ENCODE measurements at regions not wholly inside any gene's neighbourhood (a gene's known extent, or its start where the extent isn't known, plus 50 kb on each side); places are given as distances from the start of the nearest gene placed in this dataset.

- H3K27ac Mint-ChIP-seq (ENCODE audit: unreplicated experiment) = peak overlapping the region; percentile 13
- CTCF ChIA-PET = no interaction called here
- intact Hi-C loops (cut with micrococcal nuclease; ENCODE audit: unreplicated experiment) = no loop called here
- DNase-seq = no peak
- no peaks in the 10 kb centered on the region for H3K36me3 Mint-ChIP-seq (ENCODE audit: insufficient read depth, unreplicated experiment)
- TF ChIP-seq, protein P1, sequence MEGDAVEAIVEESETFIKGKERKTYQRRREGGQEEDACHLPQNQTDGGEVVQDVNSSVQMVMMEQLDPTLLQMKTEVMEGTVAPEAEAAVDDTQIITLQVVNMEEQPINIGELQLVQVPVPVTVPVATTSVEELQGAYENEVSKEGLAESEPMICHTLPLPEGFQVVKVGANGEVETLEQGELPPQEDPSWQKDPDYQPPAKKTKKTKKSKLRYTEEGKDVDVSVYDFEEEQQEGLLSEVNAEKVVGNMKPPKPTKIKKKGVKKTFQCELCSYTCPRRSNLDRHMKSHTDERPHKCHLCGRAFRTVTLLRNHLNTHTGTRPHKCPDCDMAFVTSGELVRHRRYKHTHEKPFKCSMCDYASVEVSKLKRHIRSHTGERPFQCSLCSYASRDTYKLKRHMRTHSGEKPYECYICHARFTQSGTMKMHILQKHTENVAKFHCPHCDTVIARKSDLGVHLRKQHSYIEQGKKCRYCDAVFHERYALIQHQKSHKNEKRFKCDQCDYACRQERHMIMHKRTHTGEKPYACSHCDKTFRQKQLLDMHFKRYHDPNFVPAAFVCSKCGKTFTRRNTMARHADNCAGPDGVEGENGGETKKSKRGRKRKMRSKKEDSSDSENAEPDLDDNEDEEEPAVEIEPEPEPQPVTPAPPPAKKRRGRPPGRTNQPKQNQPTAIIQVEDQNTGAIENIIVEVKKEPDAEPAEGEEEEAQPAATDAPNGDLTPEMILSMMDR (IDR thresholded peaks at IDR 0.05; ENCODE audit: unreplicated experiment) = no peak
- H3K9me3 Mint-ChIP-seq (ENCODE audit: low read depth, unreplicated experiment) = no peaks in the 10 kb centered on the region
- no TSS peak for BruUV-seq (replicated peaks)
- peaks cover 47% of the 10 kb centered on the region for H3K4me1 Mint-ChIP-seq (ENCODE audit: low read depth, unreplicated experiment)
- no peaks in the 10 kb centered on the region for H3K27me3 Mint-ChIP-seq (ENCODE audit: unreplicated experiment)
- H3K4me3 Mint-ChIP-seq (ENCODE audit: low read depth, unreplicated experiment) = no peak overlapping the region
Measured at GRCh38 chr2:189367343-189367742, 73.9 kb upstream of the WDR75 start.

DNA sequence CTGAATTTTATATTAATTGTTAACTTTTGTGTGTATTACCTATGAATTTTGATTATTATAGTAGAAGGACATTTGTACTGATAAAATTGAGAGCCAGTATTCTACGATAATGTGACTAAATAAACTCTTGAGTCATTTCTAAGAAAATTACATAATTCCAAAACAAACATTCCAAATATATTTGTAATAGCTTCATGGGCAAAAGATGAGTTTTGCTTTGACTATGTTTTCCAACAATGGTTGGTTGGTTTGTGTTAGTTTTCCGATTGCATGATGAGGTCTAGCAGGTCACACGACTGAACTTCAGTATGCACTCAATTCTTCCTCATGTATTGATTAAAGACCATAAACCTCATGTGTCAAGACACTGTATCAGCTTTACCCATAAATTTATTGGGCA lies 71.7 kb upstream of the WDR75 start:
- Mint-ChIP-seq H3K27me3 (ENCODE audit: unreplicated experiment) (no peaks in the 10 kb centered on the region), H3K36me3 (ENCODE audit: insufficient read depth, unreplicated experiment) (no peaks in the 10 kb centered on the region), H3K4me1 (ENCODE audit: low read depth, unreplicated experiment) (peaks cover 46% of the 10 kb centered on the region), H3K27ac (ENCODE audit: unreplicated experiment) (no peak overlapping the region), H3K4me3 (ENCODE audit: low read depth, unreplicated experiment) (no peak overlapping the region), H3K9me3 (ENCODE audit: low read depth, unreplicated experiment) (no peaks in the 10 kb centered on the region)
- intact Hi-C loops (cut with micrococcal nuclease; ENCODE audit: unreplicated experiment) = no loop called here
- TF ChIP-seq, protein P1 (IDR thresholded peaks at IDR 0.05; ENCODE audit: unreplicated experiment) = no peak
- no TSS peak for BruUV-seq (replicated peaks)
- peak; percentile 13 for DNase-seq
- CTCF ChIA-PET = interaction anchor here (0.8 kb wide), 1 partner anchor 227 kb away, joined by 5 read pairs; no protein-coding TSS in a partner anchor

- CTCF ChIA-PET = no interaction called here
- H3K4me1 Mint-ChIP-seq (ENCODE audit: low read depth, unreplicated experiment) = peaks cover 42% of the 10 kb centered on the region
- intact Hi-C loops (cut with micrococcal nuclease; ENCODE audit: unreplicated experiment) = no loop called here
- H3K36me3 Mint-ChIP-seq (ENCODE audit: insufficient read depth, unreplicated experiment) = no peaks in the 10 kb centered on the region
- no peak overlapping the region for H3K4me3 Mint-ChIP-seq (ENCODE audit: low read depth, unreplicated experiment)
- H3K27me3 Mint-ChIP-seq (ENCODE audit: unreplicated experiment) = no peaks in the 10 kb centered on the region
- no peak overlapping the region for H3K27ac Mint-ChIP-seq (ENCODE audit: unreplicated experiment)
- BruUV-seq (replicated peaks) = no TSS peak
- no peaks in the 10 kb centered on the region for H3K9me3 Mint-ChIP-seq (ENCODE audit: low read depth, unreplicated experiment)
- no peak for DNase-seq
- TF ChIP-seq, protein P1 (IDR thresholded peaks at IDR 0.05; ENCODE audit: unreplicated experiment) = no peak
Measured at GRCh38 chr2:189370719-189371118, 70.6 kb upstream of the WDR75 start.

DNA sequence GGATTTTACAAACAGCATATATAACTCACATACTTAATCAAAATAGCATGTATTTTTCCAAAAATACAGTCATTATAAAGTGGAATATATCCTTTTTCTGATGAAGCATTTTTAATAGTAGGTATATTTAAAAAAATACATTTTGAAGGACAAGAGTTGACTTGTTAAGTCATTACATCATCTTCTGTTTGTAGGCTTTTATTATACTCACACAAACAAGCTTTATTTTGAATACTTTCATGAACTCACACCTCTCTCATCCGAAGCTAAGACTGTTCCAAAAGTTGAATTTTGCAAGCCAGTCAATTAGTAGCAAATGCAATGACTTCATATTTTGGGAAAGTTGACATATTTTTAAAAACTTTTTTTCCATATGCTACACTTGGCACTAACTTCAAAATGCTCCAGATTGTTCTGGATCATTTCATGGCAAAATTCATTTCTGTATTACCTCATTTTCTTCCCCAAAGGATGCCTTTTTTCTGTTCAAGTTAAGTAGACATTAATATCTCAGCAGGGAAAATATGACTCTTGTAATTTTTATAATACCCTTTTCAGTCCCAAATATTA lies 68.5 kb upstream of the WDR75 start:
- no peak overlapping the region for H3K27ac Mint-ChIP-seq (ENCODE audit: unreplicated experiment)
- no TSS peak for BruUV-seq (replicated peaks)
- no peaks in the 10 kb centered on the region for H3K27me3 Mint-ChIP-seq (ENCODE audit: unreplicated experiment)
- TF ChIP-seq, protein P1 (IDR thresholded peaks at IDR 0.05; ENCODE audit: unreplicated experiment) = no peak
- no peak overlapping the region for H3K4me3 Mint-ChIP-seq (ENCODE audit: low read depth, unreplicated experiment)
- intact Hi-C loops (cut with micrococcal nuclease; ENCODE audit: unreplicated experiment) = no loop called here
- no peaks in the 10 kb centered on the region for H3K36me3 Mint-ChIP-seq (ENCODE audit: insufficient read depth, unreplicated experiment)
- CTCF ChIA-PET = interaction anchor here (0.6 kb wide), 1 partner anchor 60 kb away, joined by 3 read pairs; no protein-coding TSS in a partner anchor
- H3K4me1 Mint-ChIP-seq (ENCODE audit: low read depth, unreplicated experiment) = peaks cover 40% of the 10 kb centered on the region
- no peaks in the 10 kb centered on the region for H3K9me3 Mint-ChIP-seq (ENCODE audit: low read depth, unreplicated experiment)
- DNase-seq = no peak
